ENCODE measurements at regions not wholly inside any gene's neighbourhood (a gene's known extent, or its start where the extent isn't known, plus 50 kb on each side); places are given as distances from the start of the nearest gene placed in this dataset.

DNA sequence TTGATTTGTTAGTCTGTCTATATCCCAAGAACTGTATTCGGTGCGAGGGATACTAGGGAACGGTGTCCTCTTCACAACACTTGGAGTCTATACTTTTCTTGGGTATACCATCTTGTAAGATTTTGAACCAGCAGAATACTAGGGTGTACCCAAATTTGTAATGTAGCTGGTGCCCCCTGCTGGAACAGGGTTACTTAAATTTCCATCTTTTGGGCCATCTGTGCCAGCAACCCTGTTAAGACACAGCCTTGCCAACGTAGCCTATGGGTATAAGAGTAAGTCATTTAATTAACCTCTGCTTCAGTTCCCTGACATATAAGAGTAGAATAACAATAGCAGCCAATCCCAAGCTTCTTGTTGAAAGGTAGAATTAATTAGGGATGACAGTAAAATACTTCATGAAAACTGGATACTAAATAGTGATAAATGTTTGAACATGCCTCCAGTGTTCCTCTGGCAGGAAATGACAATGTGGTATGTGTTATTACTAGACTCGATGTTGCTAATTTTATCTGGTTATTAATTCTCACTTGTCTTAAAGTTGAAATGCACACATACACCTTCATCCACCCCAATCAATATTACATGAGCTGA lies 607.6 kb downstream of the FGF9 start:
- H3K9me2 ChIP-seq (replicated peaks; ENCODE audit: low read length), result no peaks in the 10 kb centered on the region
- H3K4me2 ChIP-seq (ENCODE audit: low read length), result no peak overlapping the region
- no peak overlapping the region for H2AFZ ChIP-seq (ENCODE audit: low read length)
- 0 out of 2 replicates have a peak, but pooled peaks cover 4% of the 10 kb centered on the region for H3K27me3 ChIP-seq (ENCODE audit: low read length)
- no peaks in the 10 kb centered on the region for H3K36me3 ChIP-seq (ENCODE audit: low read depth, low read length)
- no peaks in the 10 kb centered on the region for H3F3A ChIP-seq (ENCODE audit: low read length, unreplicated experiment)
- intact Hi-C loops (cut with micrococcal nuclease), result loop anchor here (2.0 kb wide), 1 partner anchor 654 kb away; no protein-coding TSS in a partner anchor
- no peaks in the 10 kb centered on the region for H3K9me3 ChIP-seq (ENCODE audit: low read length)
- H3K27ac ChIP-seq (ENCODE audit: low read length), result no peak overlapping the region
- BruUV-seq (replicated peaks), result no TSS peak
- ChIA-PET POLR2A (ENCODE audit: unreplicated experiment) (no interaction called here), CTCF (no interaction called here)
- no peak overlapping the region for H3K9ac ChIP-seq (ENCODE audit: low read length)
- TF ChIP-seq EZH2phosphoT487 (IDR thresholded peaks at IDR 0.05; ENCODE audit: borderline replicate concordance, low read length), result no peak
- TF ChIP-seq EZH2 (IDR thresholded peaks at IDR 0.05; ENCODE audit: low read length, unreplicated experiment), result no peak
- TF ChIP-seq, protein P1, sequence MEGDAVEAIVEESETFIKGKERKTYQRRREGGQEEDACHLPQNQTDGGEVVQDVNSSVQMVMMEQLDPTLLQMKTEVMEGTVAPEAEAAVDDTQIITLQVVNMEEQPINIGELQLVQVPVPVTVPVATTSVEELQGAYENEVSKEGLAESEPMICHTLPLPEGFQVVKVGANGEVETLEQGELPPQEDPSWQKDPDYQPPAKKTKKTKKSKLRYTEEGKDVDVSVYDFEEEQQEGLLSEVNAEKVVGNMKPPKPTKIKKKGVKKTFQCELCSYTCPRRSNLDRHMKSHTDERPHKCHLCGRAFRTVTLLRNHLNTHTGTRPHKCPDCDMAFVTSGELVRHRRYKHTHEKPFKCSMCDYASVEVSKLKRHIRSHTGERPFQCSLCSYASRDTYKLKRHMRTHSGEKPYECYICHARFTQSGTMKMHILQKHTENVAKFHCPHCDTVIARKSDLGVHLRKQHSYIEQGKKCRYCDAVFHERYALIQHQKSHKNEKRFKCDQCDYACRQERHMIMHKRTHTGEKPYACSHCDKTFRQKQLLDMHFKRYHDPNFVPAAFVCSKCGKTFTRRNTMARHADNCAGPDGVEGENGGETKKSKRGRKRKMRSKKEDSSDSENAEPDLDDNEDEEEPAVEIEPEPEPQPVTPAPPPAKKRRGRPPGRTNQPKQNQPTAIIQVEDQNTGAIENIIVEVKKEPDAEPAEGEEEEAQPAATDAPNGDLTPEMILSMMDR (conservative IDR thresholded peaks at IDR 0.05; ENCODE audit: low read depth, low read length), result peak; percentile 46
- H4K20me1 ChIP-seq (ENCODE audit: low read length), result no peaks in the 10 kb centered on the region
- ATAC-seq (no peak), DNase-seq (peak; percentile 44)
- H3K4me3 ChIP-seq (ENCODE audit: low read length), result no peak overlapping the region
- H3K4me1 ChIP-seq (ENCODE audit: insufficient read depth, low read length), result no peaks in the 10 kb centered on the region
- H3K79me2 ChIP-seq (ENCODE audit: low read length), result no peaks in the 10 kb centered on the region

DNA sequence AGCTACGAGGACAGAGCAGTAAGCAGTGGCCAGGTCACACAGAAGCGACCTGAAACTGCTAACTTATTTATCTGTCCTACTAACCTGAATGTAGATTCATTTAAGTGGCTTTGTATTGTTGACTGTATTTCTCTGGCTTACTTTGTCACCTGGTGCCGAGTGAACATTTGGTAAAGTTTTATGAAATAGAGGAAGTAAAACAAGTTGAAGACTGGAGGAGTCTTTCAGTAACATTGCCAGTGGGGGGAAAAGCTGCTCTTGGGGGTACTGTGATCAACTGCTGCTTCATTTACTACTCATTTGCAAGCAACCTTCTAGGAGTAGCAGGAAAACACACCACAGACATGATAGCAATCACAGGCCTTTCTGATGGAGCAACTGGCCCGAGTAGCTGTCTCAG lies 615.0 kb downstream of the FGF9 start:
- ChIA-PET CTCF (no interaction called here), POLR2A (ENCODE audit: unreplicated experiment) (no interaction called here)
- H3K4me3 ChIP-seq (ENCODE audit: low read length), result no peak overlapping the region
- H3K4me1 ChIP-seq (ENCODE audit: insufficient read depth, low read length), result no peaks in the 10 kb centered on the region
- ATAC-seq (no peak), DNase-seq (no peak)
- no peak overlapping the region for H3K9ac ChIP-seq (ENCODE audit: low read length)
- no peaks in the 10 kb centered on the region for H3K9me3 ChIP-seq (ENCODE audit: low read length)
- H3K27me3 ChIP-seq (ENCODE audit: low read length), result no peaks in the 10 kb centered on the region; the same call in 1 of the 2 replicates
- no peak overlapping the region for H3K4me2 ChIP-seq (ENCODE audit: low read length)
- TF ChIP-seq, protein P1 (conservative IDR thresholded peaks at IDR 0.05; ENCODE audit: low read depth, low read length), result no peak
- TF ChIP-seq EZH2 (IDR thresholded peaks at IDR 0.05; ENCODE audit: low read length, unreplicated experiment), result no peak
- no peak for TF ChIP-seq EZH2phosphoT487 (IDR thresholded peaks at IDR 0.05; ENCODE audit: borderline replicate concordance, low read length)
- H3F3A ChIP-seq (ENCODE audit: low read length, unreplicated experiment), result no peaks in the 10 kb centered on the region
- H4K20me1 ChIP-seq (ENCODE audit: low read length), result no peaks in the 10 kb centered on the region
- H3K27ac ChIP-seq (ENCODE audit: low read length), result no peak overlapping the region
- H3K36me3 ChIP-seq (ENCODE audit: low read depth, low read length), result no peaks in the 10 kb centered on the region
- no peaks in the 10 kb centered on the region for H3K9me2 ChIP-seq (replicated peaks; ENCODE audit: low read length)
- intact Hi-C loops (cut with micrococcal nuclease), result no loop called here
- BruUV-seq (replicated peaks), result no TSS peak
- no peaks in the 10 kb centered on the region for H3K79me2 ChIP-seq (ENCODE audit: low read length)
- H2AFZ ChIP-seq (ENCODE audit: low read length), result no peak overlapping the region

DNA sequence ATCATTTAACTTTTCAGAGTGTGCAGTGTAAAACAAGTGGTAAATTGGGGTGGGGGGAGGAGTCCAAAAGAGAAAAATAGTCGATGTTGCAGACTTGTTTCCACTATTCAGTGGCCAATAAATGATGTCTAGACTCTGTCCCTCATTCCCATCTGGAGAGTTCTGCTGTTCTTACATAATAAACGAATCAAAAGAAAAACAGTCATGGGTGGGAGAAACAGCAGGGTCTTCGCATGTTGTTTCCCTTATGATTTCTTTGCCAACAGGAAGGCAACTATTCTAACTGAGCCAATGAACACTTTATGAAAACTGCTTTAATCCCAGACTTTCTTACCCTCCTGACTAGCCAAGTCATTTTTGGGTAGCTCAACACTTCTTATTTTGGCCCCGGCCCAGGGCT lies 615.5 kb downstream of the FGF9 start:
- no peaks in the 10 kb centered on the region for H3F3A ChIP-seq (ENCODE audit: low read length, unreplicated experiment)
- no TSS peak for BruUV-seq (replicated peaks)
- intact Hi-C loops (cut with micrococcal nuclease), result no loop called here
- no peaks in the 10 kb centered on the region for H3K9me2 ChIP-seq (replicated peaks; ENCODE audit: low read length)
- POLR2A ChIA-PET (ENCODE audit: unreplicated experiment), result no interaction called here
- TF ChIP-seq, protein P1 (conservative IDR thresholded peaks at IDR 0.05; ENCODE audit: low read depth, low read length), result no peak
- TF ChIP-seq EZH2phosphoT487 (IDR thresholded peaks at IDR 0.05; ENCODE audit: borderline replicate concordance, low read length) (no peak), EZH2 (IDR thresholded peaks at IDR 0.05; ENCODE audit: low read length, unreplicated experiment) (no peak)
- no peak overlapping the region for H3K4me3 ChIP-seq (ENCODE audit: low read length)
- H3K4me2 ChIP-seq (ENCODE audit: low read length), result no peak overlapping the region
- CTCF ChIA-PET, result no interaction called here
- H3K9me3 ChIP-seq (ENCODE audit: low read length), result no peaks in the 10 kb centered on the region
- H3K4me1 ChIP-seq (ENCODE audit: insufficient read depth, low read length), result no peaks in the 10 kb centered on the region
- H3K79me2 ChIP-seq (ENCODE audit: low read length), result no peaks in the 10 kb centered on the region
- H3K9ac ChIP-seq (ENCODE audit: low read length), result no peak overlapping the region
- H3K27ac ChIP-seq (ENCODE audit: low read length), result no peak overlapping the region
- DNase-seq, result no peak
- no peak for ATAC-seq
- no peaks in the 10 kb centered on the region for H3K36me3 ChIP-seq (ENCODE audit: low read depth, low read length)
- no peaks in the 10 kb centered on the region; the same call in 1 of the 2 replicates for H3K27me3 ChIP-seq (ENCODE audit: low read length)
- H2AFZ ChIP-seq (ENCODE audit: low read length), result no peak overlapping the region
- no peaks in the 10 kb centered on the region for H4K20me1 ChIP-seq (ENCODE audit: low read length)
